HG03095 (cell line): ENCODE measurements at regions not wholly inside any gene's neighbourhood (a gene's known extent, or its start where the extent isn't known, plus 50 kb on each side); places are given as distances from the start of the nearest gene placed in this dataset.

ENCODE experiments used
- ATAC-seq: cut with Tn5 transposase; IDR thresholded peaks from one replicate; pipeline ENCODE4 v1.9.1; 2021; ENCODE audit warnings: moderate library complexity; ENCODE audit not compliant: unreplicated experiment

GRCh38 chr13:99027661-99028425 lies 50.0 kb upstream of the DOCK9 start:
- ATAC-seq, result no peak

- no peak for ATAC-seq
These were observed 51.0 kb upstream of the DOCK9 start for GRCh38 chr13:99028890-99029289.

- no peak for ATAC-seq
These were observed 51.7 kb upstream of the DOCK9 start for GRCh38 chr13:99029576-99029975.

GRCh38 chr13:99030326-99030725 lies 52.5 kb upstream of the DOCK9 start:
- no peak for ATAC-seq

GRCh38 chr13:99031832-99032231 lies 54.0 kb upstream of the DOCK9 start:
- ATAC-seq, result no peak

- no peak for ATAC-seq
These were observed 56.0 kb upstream of the DOCK9 start for GRCh38 chr13:99033814-99034213.

GRCh38 chr13:99034333-99035085 lies 56.6 kb upstream of the DOCK9 start:
- no peak for ATAC-seq

GRCh38 chr13:99035715-99036114 lies 57.9 kb upstream of the DOCK9 start:
- no peak for ATAC-seq

- ATAC-seq, result no peak
These were observed 59.9 kb upstream of the DOCK9 start for GRCh38 chr13:99037756-99038155.

- no peak for ATAC-seq
These were observed 61.9 kb upstream of the DOCK9 start for GRCh38 chr13:99039718-99040280.

- no peak for ATAC-seq
These were observed 62.8 kb upstream of the DOCK9 start for GRCh38 chr13:99040536-99041131.

- no peak for ATAC-seq
These were observed 63.5 kb upstream of the DOCK9 start for GRCh38 chr13:99041337-99041736.

GRCh38 chr13:99041788-99042187 lies 63.9 kb upstream of the DOCK9 start:
- no peak for ATAC-seq

GRCh38 chr13:99042521-99043250 lies 64.8 kb upstream of the DOCK9 start:
- ATAC-seq, result no peak

GRCh38 chr13:99043831-99044231 lies 66.0 kb upstream of the DOCK9 start:
- no peak for ATAC-seq

- no peak for ATAC-seq
These were observed 66.9 kb upstream of the DOCK9 start for GRCh38 chr13:99044764-99045163.

GRCh38 chr13:99045396-99045795 lies 67.5 kb upstream of the DOCK9 start:
- no peak for ATAC-seq

GRCh38 chr13:99046851-99047250 lies 69.0 kb upstream of the DOCK9 start:
- ATAC-seq, result no peak

GRCh38 chr13:99050983-99051488 lies 73.2 kb upstream of the DOCK9 start:
- no peak for ATAC-seq

- no peak for ATAC-seq
These were observed 74.0 kb upstream of the DOCK9 start for GRCh38 chr13:99051768-99052455.
